SJCRH30 (cell line): ENCODE measurements at regions not wholly inside any gene's neighbourhood (a gene's known extent, or its start where the extent isn't known, plus 50 kb on each side); places are given as distances from the start of the nearest gene placed in this dataset.
"Not testable (repeated sequence)": the region's sequence is repeated elsewhere in the genome, so short reads cannot be mapped to it uniquely, and the experiment has no call there.

ENCODE experiments used
- DNase-seq, 2 experiments: peaks; one replicate each; pipeline ENCODE4 v3.0.0-alpha.2; 2015 to 2020
- H3K27ac ChIP-seq: fragments of 250-450 bp; sonication (Bioruptor Pico); 2 replicates; pipeline ENCODE4 v1.5.1; 2020; ENCODE audit warnings: mild to moderate bottlenecking, moderate library complexity
- H3K27me3 ChIP-seq: fragments of 250-450 bp; sonication (Bioruptor Pico); 2 replicates; pipeline ENCODE4 v1.5.1; 2020; ENCODE audit warnings: mild to moderate bottlenecking, moderate library complexity
- H3K36me3 ChIP-seq: fragments of 250-450 bp; sonication (Bioruptor Pico); 2 replicates; pipeline ENCODE4 v1.5.1; 2020; ENCODE audit warnings: mild to moderate bottlenecking, moderate library complexity
- H3K4me1 ChIP-seq: fragments of 250-450 bp; sonication (Bioruptor Pico); 2 replicates; pipeline ENCODE4 v1.5.1; 2020; ENCODE audit warnings: mild to moderate bottlenecking, moderate library complexity
- H3K4me3 ChIP-seq: fragments of 250-450 bp; sonication (Bioruptor Pico); 2 replicates; pipeline ENCODE4 v1.5.1; 2020; ENCODE audit warnings: mild to moderate bottlenecking, moderate library complexity
- H3K9me3 ChIP-seq: fragments of 250-450 bp; sonication (Bioruptor Pico); replicated peaks from 2 replicates; pipeline ENCODE4 v1.5.1; 2020; ENCODE audit warnings: mild to moderate bottlenecking, moderate library complexity

DNA sequence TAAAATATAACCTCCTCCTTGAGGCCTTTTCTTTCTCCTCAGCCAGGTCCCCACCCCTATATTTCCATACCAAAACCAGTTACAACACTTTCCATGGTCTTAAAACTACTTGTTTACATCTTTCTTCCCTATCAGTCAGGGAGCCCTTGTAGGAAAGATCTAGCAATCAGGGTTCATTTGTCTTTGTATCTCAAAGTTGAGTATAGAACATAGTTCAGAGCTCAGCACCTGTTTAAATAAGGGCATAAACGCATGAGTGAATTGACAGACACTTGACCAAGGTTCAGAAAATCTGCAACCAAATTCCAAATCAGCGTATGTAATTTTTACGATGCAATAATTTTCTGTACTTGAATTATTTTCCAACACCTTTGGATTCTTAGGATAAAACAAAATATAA, 352.2 kb upstream of the MAGEB16 start:
- Histone ChIP-seq H3K27me3 (no peaks in the 10 kb centered on the region), H3K9me3 (no peaks in the 10 kb centered on the region), H3K36me3 (no peaks in the 10 kb centered on the region), H3K4me3 (no peak overlapping the region), H3K27ac (no peak overlapping the region), H3K4me1 (no peaks in the 10 kb centered on the region)
- no peak for DNase-seq

- H3K27me3 ChIP-seq, result no peaks in the 10 kb centered on the region
- no peak overlapping the region for H3K27ac ChIP-seq
- H3K36me3 ChIP-seq, result no peaks in the 10 kb centered on the region
- no peak overlapping the region for H3K4me3 ChIP-seq
- DNase-seq, result no peak
- no peaks in the 10 kb centered on the region for H3K4me1 ChIP-seq
- no peaks in the 10 kb centered on the region for H3K9me3 ChIP-seq
These were observed 341.3 kb upstream of the MAGEB16 start for GRCh38 chrX:35456891-35457290.

DNA sequence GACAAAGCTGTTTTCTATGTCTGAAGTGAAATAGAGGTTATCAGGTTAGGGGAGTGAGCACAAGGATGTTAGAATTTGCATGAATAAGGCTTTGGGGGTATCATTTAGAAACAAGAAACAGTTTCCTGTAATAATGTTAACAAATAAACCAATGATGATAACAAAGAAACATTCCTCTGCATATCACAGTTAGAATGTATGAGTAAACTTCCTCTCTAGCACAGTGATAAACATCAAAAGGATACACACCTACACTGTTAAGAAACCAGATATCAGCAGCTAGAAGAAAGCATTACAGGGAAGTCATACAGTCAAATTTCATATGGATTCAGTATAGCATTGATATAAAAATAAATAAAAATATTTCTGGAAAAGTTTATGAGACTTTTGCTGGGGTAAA, 340.0 kb upstream of the MAGEB16 start:
- no peaks in the 10 kb centered on the region for H3K9me3 ChIP-seq
- H3K36me3 ChIP-seq, result no peaks in the 10 kb centered on the region
- H3K27me3 ChIP-seq, result no peaks in the 10 kb centered on the region
- no peak overlapping the region for H3K27ac ChIP-seq
- DNase-seq, result no peak
- H3K4me3 ChIP-seq, result no peak overlapping the region
- no peaks in the 10 kb centered on the region for H3K4me1 ChIP-seq

DNA sequence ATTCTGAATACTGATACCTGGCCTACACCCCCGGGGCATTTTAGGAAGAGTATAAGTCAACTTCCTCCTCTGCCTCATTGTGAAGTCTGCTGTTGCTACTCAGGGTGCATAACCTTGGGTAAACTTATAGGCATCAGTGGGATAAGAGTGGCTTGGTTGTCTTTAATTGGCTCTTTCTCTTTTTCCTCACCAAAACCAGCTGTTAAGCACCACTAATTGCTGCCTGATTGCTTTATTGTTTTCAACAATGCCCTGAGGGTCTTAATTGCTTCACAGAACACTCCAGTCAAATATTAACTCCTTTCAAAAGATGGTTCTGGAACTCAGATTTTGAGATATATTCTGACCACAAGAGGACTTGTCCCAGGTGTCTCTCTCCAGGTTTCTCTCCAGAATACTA, 337.0 kb upstream of the MAGEB16 start:
- no peak for DNase-seq
- no peak overlapping the region for H3K27ac ChIP-seq
- H3K4me1 ChIP-seq, result no peaks in the 10 kb centered on the region
- H3K4me3 ChIP-seq, result no peak overlapping the region
- no peaks in the 10 kb centered on the region for H3K27me3 ChIP-seq
- no peaks in the 10 kb centered on the region for H3K9me3 ChIP-seq
- no peaks in the 10 kb centered on the region for H3K36me3 ChIP-seq

- H3K4me1 ChIP-seq, H3K36me3 ChIP-seq, H3K9me3 ChIP-seq: not testable (repeated sequence)
These were observed 301.5 kb upstream of the MAGEB16 start for GRCh38 chrX:35496671-35497070.

GRCh38 chrX:35497453-35497852, 300.7 kb upstream of the MAGEB16 start:
- H3K4me3 ChIP-seq, H3K27me3 ChIP-seq, H3K36me3 ChIP-seq, H3K27ac ChIP-seq, H3K9me3 ChIP-seq, DNase-seq, H3K4me1 ChIP-seq: not testable (repeated sequence)

More at GRCh38 chrX:35496671-35497070, 301.5 kb upstream of the MAGEB16 start:
- H3K27ac ChIP-seq, H3K27me3 ChIP-seq, H3K4me3 ChIP-seq, DNase-seq: not testable (repeated sequence)

DNA sequence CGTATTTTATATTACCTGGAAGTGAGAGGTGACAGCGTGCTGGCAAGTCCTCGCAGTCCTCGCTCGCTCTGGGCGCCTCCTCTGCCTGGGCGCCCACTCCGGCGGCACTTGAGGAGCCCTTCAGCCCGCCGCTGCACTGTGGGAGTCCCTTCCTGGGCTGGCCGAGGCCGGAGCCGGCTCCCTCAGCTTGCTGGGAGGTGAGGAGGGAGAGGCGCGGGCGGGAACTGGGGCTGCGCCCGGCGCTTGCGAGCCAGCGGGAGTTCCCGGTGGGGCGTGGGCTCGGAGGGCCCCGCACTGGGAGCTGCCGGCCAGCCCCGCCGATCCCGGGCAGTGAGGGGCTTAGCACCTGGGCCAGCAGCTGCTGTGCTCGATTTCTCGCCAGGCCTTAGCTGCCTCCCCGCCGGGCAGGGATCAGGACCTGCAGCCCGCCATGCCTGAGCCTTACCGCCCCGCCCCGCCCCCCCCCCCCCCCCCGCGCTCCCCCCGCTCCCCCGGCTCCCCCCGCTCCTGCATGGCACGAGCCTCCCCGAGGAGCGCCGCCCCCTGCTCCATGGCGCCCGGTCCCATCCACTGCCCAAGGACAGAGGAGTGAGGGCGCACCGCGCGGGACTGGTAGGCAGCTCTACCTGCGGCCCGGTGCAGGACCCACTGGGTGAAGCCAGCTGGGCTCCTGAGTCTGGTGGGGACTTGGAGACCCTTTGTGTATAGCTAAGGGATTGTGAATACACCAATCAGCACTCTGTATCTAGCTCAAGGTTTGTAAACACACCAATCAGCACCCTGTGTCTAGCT, 298.9 kb upstream of the MAGEB16 start:
- no peak for DNase-seq
- no peaks in the 10 kb centered on the region for H3K36me3 ChIP-seq
- H3K4me3 ChIP-seq, result no peak overlapping the region
- H3K27ac ChIP-seq, result no peak overlapping the region
- no peaks in the 10 kb centered on the region for H3K4me1 ChIP-seq
- no peaks in the 10 kb centered on the region for H3K27me3 ChIP-seq
- H3K9me3 ChIP-seq, result no peaks in the 10 kb centered on the region

- H3K36me3 ChIP-seq, result no peaks in the 10 kb centered on the region
- H3K4me1 ChIP-seq, result no peaks in the 10 kb centered on the region
- no peaks in the 10 kb centered on the region for H3K27me3 ChIP-seq
- no peaks in the 10 kb centered on the region for H3K9me3 ChIP-seq
- no peak overlapping the region for H3K4me3 ChIP-seq
- H3K27ac ChIP-seq, result no peak overlapping the region
- DNase-seq, result no peak
These were observed 290.4 kb upstream of the MAGEB16 start for GRCh38 chrX:35507701-35508100.

DNA sequence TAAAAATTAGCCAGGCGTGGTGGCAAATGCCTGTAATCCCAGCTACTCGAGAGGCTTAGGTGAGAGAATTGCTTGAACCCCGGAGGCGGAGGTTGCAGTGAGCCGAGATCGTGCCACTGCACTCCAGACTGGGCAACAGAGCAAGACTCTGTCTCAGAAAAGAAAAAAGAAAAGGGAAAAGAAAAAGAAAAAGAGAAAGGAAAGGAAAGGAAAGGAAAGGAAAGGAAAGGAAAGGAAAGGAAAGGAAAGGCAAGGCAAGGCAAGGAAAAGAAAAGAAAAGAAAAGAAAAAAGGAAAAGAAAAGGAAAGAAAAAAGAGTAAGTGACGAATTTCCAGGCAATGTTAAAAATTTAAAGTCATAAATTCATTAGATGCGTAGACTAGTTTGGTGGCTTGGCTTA, 250.1 kb upstream of the MAGEB16 start:
- H3K4me1 ChIP-seq, H3K27ac ChIP-seq, H3K4me3 ChIP-seq, H3K27me3 ChIP-seq, H3K9me3 ChIP-seq, H3K36me3 ChIP-seq, DNase-seq: not testable (repeated sequence)

DNA sequence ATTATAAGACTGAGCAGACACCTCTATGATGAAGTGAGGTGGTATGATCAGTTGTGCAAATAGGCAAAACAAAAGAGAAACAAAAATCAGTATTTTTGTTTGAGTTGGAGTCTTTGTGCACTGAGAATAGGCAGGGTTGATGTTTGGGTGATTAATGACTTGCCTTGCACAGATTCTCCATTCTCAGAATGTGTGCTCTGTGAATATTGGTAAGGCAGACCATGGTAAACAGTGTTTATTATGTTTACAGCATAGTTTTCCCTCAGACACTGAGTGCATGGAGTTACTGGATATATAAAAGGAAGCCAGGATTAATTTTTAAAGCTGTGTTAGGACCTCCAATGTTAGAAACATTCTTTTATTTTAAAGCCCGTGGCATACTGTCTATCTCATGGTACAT, 240.2 kb upstream of the MAGEB16 start:
- no peak for DNase-seq
- no peak overlapping the region for H3K4me3 ChIP-seq
- no peaks in the 10 kb centered on the region for H3K9me3 ChIP-seq
- no peak overlapping the region for H3K27ac ChIP-seq
- H3K36me3 ChIP-seq, result no peaks in the 10 kb centered on the region
- no peaks in the 10 kb centered on the region for H3K4me1 ChIP-seq
- no peaks in the 10 kb centered on the region for H3K27me3 ChIP-seq

DNA sequence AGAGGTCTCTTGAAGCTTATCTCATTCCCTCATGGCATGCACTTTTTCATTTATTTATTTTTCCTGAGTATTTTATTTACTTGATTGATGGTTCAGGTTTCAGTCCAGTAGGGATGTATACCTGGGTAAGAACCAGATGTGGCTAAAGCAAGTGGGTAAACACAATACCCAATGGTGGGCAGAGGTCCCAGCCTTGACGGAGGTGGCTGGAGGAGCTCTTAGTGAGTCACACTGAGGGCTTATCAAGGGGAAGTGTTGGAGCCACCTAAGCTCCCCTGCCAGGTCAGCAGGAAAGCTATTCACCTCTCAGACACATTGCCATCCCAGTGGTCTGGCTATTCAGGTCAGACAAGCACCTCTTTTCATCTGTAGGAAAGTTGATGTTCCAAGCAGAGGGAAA, 236.2 kb upstream of the MAGEB16 start:
- H3K27ac ChIP-seq, result no peak overlapping the region
- H3K36me3 ChIP-seq, result no peaks in the 10 kb centered on the region
- DNase-seq, result no peak

DNA sequence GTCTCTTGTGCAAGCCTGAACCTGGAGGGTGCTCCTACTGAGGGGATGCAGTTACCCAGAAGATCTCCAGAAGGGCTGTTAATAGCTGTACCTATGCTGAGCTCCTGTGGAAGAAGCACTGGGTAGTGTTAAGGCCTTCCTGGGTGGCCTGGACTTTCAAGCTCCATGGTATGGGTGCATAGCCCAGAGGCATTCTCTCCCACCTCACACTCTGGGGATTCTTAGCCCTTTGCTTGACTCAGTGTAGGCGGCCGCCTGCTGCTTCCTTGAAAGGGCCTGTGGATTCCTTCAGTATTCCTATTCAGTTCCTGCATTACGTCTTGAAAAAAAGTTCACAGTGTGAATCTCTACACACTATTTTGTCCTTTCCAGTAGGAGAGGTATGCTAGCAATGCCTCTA, 235.7 kb upstream of the MAGEB16 start:
- Histone ChIP-seq H3K4me3 (no peak overlapping the region), H3K4me1 (no peaks in the 10 kb centered on the region), H3K27ac (no peak overlapping the region), H3K27me3 (no peaks in the 10 kb centered on the region), H3K36me3 (no peaks in the 10 kb centered on the region), H3K9me3 (no peaks in the 10 kb centered on the region)
- no peak for DNase-seq

More for the DNA sequence above, 236.2 kb upstream of the MAGEB16 start:
- no peak overlapping the region for H3K4me3 ChIP-seq
- no peaks in the 10 kb centered on the region for H3K27me3 ChIP-seq
- no peaks in the 10 kb centered on the region for H3K4me1 ChIP-seq
- H3K9me3 ChIP-seq, result no peaks in the 10 kb centered on the region

GRCh38 chrX:35590210-35590609, 207.9 kb upstream of the MAGEB16 start:
- H3K27ac ChIP-seq, result no peak overlapping the region
- H3K27me3 ChIP-seq, result no peaks in the 10 kb centered on the region
- DNase-seq, result no peak
- H3K4me1 ChIP-seq, result no peaks in the 10 kb centered on the region
- H3K9me3 ChIP-seq, result no peaks in the 10 kb centered on the region
- no peaks in the 10 kb centered on the region for H3K36me3 ChIP-seq
- no peak overlapping the region for H3K4me3 ChIP-seq

DNA sequence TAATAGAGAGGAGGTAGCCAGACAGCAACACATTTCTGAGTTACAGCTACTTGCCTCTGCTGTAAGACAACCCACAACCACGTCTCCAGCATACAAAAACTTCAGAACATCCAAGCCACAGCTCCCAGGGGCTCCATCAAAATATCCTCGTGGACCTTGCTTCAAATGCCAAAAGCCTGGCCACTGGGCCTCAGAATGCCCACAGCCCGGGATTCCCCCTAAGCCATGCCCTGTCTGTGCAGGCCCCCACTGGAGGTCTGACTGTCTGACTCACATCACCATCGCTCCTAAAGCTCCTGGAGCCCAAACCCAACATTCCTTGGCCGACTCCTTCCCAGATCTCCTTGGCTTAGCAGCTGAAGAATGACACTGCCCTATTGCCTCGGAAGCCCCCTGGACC, 186.6 kb upstream of the MAGEB16 start:
- H3K27me3 ChIP-seq, H3K36me3 ChIP-seq, H3K4me1 ChIP-seq, DNase-seq, H3K9me3 ChIP-seq, H3K27ac ChIP-seq, H3K4me3 ChIP-seq: not testable (repeated sequence)

GRCh38 chrX:35617836-35618235, 180.3 kb upstream of the MAGEB16 start:
- no peak for DNase-seq
- H3K4me1 ChIP-seq, result no peaks in the 10 kb centered on the region
- H3K9me3 ChIP-seq, result no peaks in the 10 kb centered on the region
- H3K4me3 ChIP-seq, result no peak overlapping the region
- H3K27me3 ChIP-seq, result no peaks in the 10 kb centered on the region
- H3K27ac ChIP-seq, result no peak overlapping the region
- H3K36me3 ChIP-seq, result no peaks in the 10 kb centered on the region

- Histone ChIP-seq H3K27me3 (no peaks in the 10 kb centered on the region), H3K27ac (no peak overlapping the region), H3K36me3 (no peaks in the 10 kb centered on the region), H3K4me1 (no peaks in the 10 kb centered on the region), H3K9me3 (no peaks in the 10 kb centered on the region), H3K4me3 (no peak overlapping the region)
- DNase-seq, result no peak
These were observed 176.1 kb upstream of the MAGEB16 start for GRCh38 chrX:35622040-35622439.
